Pancreas (tissue), 10 donors: ENCODE measurements at regions not wholly inside any gene's neighbourhood (a gene's known extent, or its start where the extent isn't known, plus 50 kb on each side); places are given as distances from the start of the nearest gene placed in this dataset.

Experiments used
- ATAC-seq, 4 donors: fragments of 200-7000 bp; cut with Tn5 transposase; one replicate each; pipeline versions ENCODE4 v1.8.0 to v1.9.1; 2020; ENCODE audit warnings: mild to moderate bottlenecking in 4 of 4, moderate library complexity in 4 of 4
- DNase-seq, 6 donors: peaks; one replicate each; pipeline ENCODE4 v3.0.0-alpha.2; 2020
- FAIRE-seq: peaks from 2 replicates; lab custom pipeline; 2012; peaks lifted over from hg19 to GRCh38; lab: Jason Lieb, UNC
- H3K27ac ChIP-seq, 4 donors: fragments of 200-600 bp; sonication (generic); 1 replicate in 3 of 4; 2 replicates in 1 of 4; pipeline versions ENCODE4 v1.5.0 to v1.8.0; 2020
- H3K27me3 ChIP-seq, 4 donors: fragments of 200-600 bp; one replicate each; pipeline ENCODE4 v1.8.0; 2021
- H3K36me3 ChIP-seq, 3 donors: fragments of 200-600 bp; sonication (generic) in 1 of 3; one replicate each; pipeline versions ENCODE4 v1.5.0 to v1.8.0; 2020 to 2021
- H3K4me1 ChIP-seq, 3 donors: fragments of 200-600 bp; one replicate each; pipeline ENCODE4 v1.8.0; 2021
- H3K4me3 ChIP-seq, 4 donors: fragments of 200-600 bp; sonication (generic) in 2 of 4; one replicate each; pipeline versions ENCODE4 v1.5.0 to v1.8.0; 2020 to 2021
- H3K9me3 ChIP-seq, 4 donors: fragments of 200-600 bp; one replicate each; pipeline ENCODE4 v1.8.0; 2021
- WGBS, 2 donors: extraction: QIAGEN DNeasy Blood & Tissue Kit; methylation state at CpG; one replicate each; pipeline ENCODE4 v1.1.7; 2013; 5-methylcytosine and 5-hydroxymethylcytosine counted together
- intact Hi-C, 3 donors: fragments of 100-400 bp; cut with DNase I; formaldehyde crosslinking; loops; one replicate each; pipeline versions ENCODE4 v1.11.1 to v1.14.2; 2022
- TF ChIP-seq, protein P1 (sequence below), 4 donors: fragments of 200-600 bp; sonication (generic) in 3 of 4; IDR thresholded peaks; one replicate each; pipeline versions ENCODE4 v1.5.0 to v1.8.0; 2021; ENCODE audit warnings: antibody characterized with exemption in 4 of 4
- donor health status: healthy with polysubstance abuse.
- donor health status: DM: no; HTN: no; CAD: no; lungs with moderate emphysema.
- donor health status: DM: no; HTN: no; CAD: no.
- donor health status: control.
- donor health status: control.
- donor health status: Bipolar disorder and iron deficiency.
- donor health status: DM: yes; HTN: yes; CAD: no.
- donor health status: DM: no; HTN: no; CAD: no.
- donor health status: DM: no; HTN: no; CAD: no.
- donor health status: DM: yes; HTN: yes; CAD: no.

DNA sequence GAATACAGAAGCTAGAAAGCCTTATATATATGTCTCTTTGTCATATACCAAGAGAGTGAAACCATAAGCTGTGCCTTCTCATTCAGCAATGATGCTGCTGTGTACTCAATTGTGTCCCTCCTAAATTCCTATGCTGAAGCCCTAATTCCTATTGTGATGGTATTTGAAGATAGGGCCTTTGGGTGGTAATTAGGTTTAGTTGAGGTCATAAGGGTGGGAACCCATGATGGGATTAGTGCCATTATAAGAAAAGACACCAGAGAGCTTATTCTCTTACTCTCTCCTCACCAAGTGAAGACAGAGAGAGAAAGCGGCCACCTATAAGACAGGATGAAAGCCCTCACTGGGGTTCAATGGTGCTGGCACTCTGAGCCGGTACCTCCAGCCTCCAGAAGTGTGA is 1191.3 kb upstream of the TENM4 start:
- Histone ChIP-seq H3K4me3 (no peak overlapping the region), H3K4me1 (no peaks in the 10 kb centered on the region), H3K9me3 (no peaks in the 10 kb centered on the region), H3K36me3 (no peaks in the 10 kb centered on the region), H3K27ac (no peak overlapping the region), H3K27me3 (no peaks in the 10 kb centered on the region)
- WGBS, 2 donors, result 84 to 86% methylated on average over 2 of the region's 2 CpGs
- FAIRE-seq (no peak), DNase-seq (no peak), ATAC-seq (no peak)
- intact Hi-C loops, result no loop called here
- TF ChIP-seq, protein P1, sequence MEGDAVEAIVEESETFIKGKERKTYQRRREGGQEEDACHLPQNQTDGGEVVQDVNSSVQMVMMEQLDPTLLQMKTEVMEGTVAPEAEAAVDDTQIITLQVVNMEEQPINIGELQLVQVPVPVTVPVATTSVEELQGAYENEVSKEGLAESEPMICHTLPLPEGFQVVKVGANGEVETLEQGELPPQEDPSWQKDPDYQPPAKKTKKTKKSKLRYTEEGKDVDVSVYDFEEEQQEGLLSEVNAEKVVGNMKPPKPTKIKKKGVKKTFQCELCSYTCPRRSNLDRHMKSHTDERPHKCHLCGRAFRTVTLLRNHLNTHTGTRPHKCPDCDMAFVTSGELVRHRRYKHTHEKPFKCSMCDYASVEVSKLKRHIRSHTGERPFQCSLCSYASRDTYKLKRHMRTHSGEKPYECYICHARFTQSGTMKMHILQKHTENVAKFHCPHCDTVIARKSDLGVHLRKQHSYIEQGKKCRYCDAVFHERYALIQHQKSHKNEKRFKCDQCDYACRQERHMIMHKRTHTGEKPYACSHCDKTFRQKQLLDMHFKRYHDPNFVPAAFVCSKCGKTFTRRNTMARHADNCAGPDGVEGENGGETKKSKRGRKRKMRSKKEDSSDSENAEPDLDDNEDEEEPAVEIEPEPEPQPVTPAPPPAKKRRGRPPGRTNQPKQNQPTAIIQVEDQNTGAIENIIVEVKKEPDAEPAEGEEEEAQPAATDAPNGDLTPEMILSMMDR (IDR thresholded peaks at IDR 0.05), result no peak

DNA sequence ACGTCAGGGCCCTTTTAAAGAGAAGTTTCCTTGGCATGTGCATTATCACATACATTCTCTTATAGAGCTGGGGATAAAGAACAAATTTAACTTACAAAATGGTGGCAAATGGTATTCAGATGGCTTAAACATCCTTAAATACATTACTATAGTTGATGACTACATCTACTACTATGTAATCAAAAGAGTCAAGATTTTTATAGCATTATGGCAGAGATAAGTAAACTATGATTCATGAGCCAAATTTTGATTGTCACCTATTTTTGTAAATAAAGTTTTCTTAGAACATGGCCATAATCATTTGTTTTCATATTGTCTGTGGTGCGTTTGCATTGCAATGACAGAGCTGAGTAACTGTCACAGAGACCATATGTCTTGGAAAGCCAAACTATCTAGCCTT is 1188.6 kb upstream of the TENM4 start:
- no peak overlapping the region for H3K27ac ChIP-seq
- TF ChIP-seq, protein P1 (IDR thresholded peaks at IDR 0.05), result no peak
- no peaks in the 10 kb centered on the region for H3K4me1 ChIP-seq
- no peaks in the 10 kb centered on the region for H3K9me3 ChIP-seq
- DNase-seq (no peak), FAIRE-seq (no peak), ATAC-seq (no peak)
- no peak overlapping the region for H3K4me3 ChIP-seq
- H3K36me3 ChIP-seq, result no peaks in the 10 kb centered on the region
- intact Hi-C loops, result no loop called here
- WGBS, 2 donors, result 65 to 83% methylated on average over 2 of the region's 2 CpGs
- no peaks in the 10 kb centered on the region for H3K27me3 ChIP-seq

DNA sequence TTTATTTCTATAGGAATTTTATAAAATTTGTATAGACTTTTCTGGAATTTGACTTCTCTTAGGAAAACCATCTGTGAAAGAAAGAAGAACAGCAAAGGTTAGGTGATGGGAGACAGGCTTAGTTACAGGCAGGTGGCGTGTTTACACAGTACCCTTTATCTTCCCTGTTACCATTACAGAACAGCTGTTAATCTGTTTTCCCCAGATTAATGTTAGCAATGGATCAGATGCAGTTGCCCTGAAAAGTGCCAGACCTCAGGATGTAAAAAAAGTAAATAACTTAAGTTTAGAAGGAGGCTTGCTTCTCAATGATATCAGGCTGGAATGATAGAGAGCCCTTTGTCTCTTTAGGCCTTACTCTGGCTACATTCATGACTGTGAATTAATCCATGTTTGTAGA is 1186.5 kb upstream of the TENM4 start:
- no peak for DNase-seq
- ATAC-seq, result no peak
- FAIRE-seq, result no peak
- TF ChIP-seq, protein P1 (IDR thresholded peaks at IDR 0.05), result no peak
- H3K4me1 ChIP-seq, result no peaks in the 10 kb centered on the region
- no peaks in the 10 kb centered on the region for H3K9me3 ChIP-seq
- no peak overlapping the region for H3K27ac ChIP-seq
- H3K27me3 ChIP-seq, result no peaks in the 10 kb centered on the region
- no peak overlapping the region for H3K4me3 ChIP-seq
- WGBS, 2 donors, result 56 to 61% methylated on average over 1 of the region's 1 CpG
- H3K36me3 ChIP-seq, result no peaks in the 10 kb centered on the region
- intact Hi-C loops, result no loop called here

DNA sequence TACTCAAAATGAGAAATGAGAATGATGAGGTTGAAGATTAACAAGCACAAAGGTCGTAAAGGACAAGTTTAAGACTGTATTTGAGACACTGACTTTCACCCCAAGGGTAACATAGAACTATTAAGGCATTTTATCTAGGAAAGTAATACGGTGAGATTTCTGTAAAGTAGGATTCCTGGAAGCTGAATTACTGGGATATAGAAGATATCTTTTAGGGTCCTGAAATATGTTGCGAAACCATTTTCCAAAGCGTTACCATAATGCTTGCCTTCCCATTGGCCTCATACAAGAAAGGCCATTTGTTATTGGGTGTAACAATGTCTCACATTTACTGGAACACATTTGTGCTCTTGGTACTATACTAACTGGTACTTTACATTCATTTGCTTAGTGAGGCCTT is 1185.9 kb upstream of the TENM4 start:
- TF ChIP-seq, protein P1 (IDR thresholded peaks at IDR 0.05), result no peak
- no peaks in the 10 kb centered on the region for H3K4me1 ChIP-seq
- no peaks in the 10 kb centered on the region for H3K36me3 ChIP-seq
- FAIRE-seq (no peak), ATAC-seq (no peak), DNase-seq (no peak)
- intact Hi-C loops, result no loop called here
- H3K27ac ChIP-seq, result no peak overlapping the region
- no peaks in the 10 kb centered on the region for H3K27me3 ChIP-seq
- no peak overlapping the region for H3K4me3 ChIP-seq
- H3K9me3 ChIP-seq, result no peaks in the 10 kb centered on the region
- 74 to 89% methylated on average over 4 of the region's 4 CpGs for WGBS, 2 donors

DNA sequence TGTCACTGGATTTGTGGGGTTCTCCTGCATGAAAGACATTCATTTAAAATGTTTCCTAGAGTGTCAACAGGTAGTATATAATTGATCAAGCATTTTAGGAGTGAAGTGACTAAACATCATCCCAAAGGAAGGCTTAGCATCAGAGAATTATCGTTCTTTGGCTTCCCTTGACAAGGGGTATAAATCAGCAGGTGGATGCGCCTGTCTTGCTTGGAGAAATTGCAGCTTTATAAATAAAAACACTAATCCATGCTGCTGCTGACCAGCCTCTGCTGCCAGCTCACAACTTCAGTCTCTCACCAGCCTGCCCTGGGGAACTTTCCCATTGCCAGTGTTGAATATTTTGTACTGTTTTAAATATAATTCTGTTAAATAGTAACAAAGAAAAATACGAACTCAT is 1184.7 kb upstream of the TENM4 start:
- WGBS, 2 donors, result 52 to 64% methylated on average over 3 of the region's 3 CpGs
- no peak for FAIRE-seq
- TF ChIP-seq, protein P1 (IDR thresholded peaks at IDR 0.05), result no peak
- no peaks in the 10 kb centered on the region for H3K36me3 ChIP-seq
- intact Hi-C loops, result no loop called here
- no peaks in the 10 kb centered on the region for H3K9me3 ChIP-seq
- no peaks in the 10 kb centered on the region for H3K27me3 ChIP-seq
- ATAC-seq, result no peak
- H3K4me1 ChIP-seq, result no peaks in the 10 kb centered on the region
- DNase-seq, result no peak
- H3K4me3 ChIP-seq, result no peak overlapping the region
- H3K27ac ChIP-seq, result no peak overlapping the region
